ENCODE measurements at regions not wholly inside any gene's neighbourhood (a gene's known extent, or its start where the extent isn't known, plus 50 kb on each side); places are given as distances from the start of the nearest gene placed in this dataset.
A peak's percentile ranks its signal among the peaks of the same experiment; 100 is the strongest.

- intact Hi-C loops (cut with DNase I, micrococcal nuclease): no loop called here
- ATAC-seq (no peak), DNase-seq (no peak)
- no peaks in the 10 kb centered on the region for H3K36me3 ChIP-seq (ENCODE audit: low read depth)
- H3K9me3 ChIP-seq: no peaks in the 10 kb centered on the region
- no peaks in the 10 kb centered on the region for H3K4me1 ChIP-seq (ENCODE audit: low read depth)
- no peak for TF ChIP-seq CTCF (IDR thresholded peaks at IDR 0.05)
- H3K4me3 ChIP-seq: no peak overlapping the region
Measured at GRCh38 chr2:41775366-41776025, 272.3 kb upstream of the PKDCC start.

- ATAC-seq: no peak
- Histone ChIP-seq H3K9me3 (no peaks in the 10 kb centered on the region), H3K36me3 (ENCODE audit: low read depth) (no peaks in the 10 kb centered on the region), H3K4me3 (no peak overlapping the region), H3K4me1 (ENCODE audit: low read depth) (no peaks in the 10 kb centered on the region)
- no peak for DNase-seq
- no peak for TF ChIP-seq CTCF (IDR thresholded peaks at IDR 0.05)
- intact Hi-C loops (cut with DNase I, micrococcal nuclease): loop anchor here in 1 of 2 donors (10.0 kb wide), 1 partner anchor 1865 kb away; no protein-coding TSS in a partner anchor
Measured at GRCh38 chr2:41779888-41780287, 267.9 kb upstream of the PKDCC start.

- peak; percentile 44 for ATAC-seq
- no peaks in the 10 kb centered on the region for H3K36me3 ChIP-seq (ENCODE audit: low read depth)
- H3K4me1 ChIP-seq (ENCODE audit: low read depth): no peaks in the 10 kb centered on the region
- peak; percentile 55 for TF ChIP-seq CTCF (IDR thresholded peaks at IDR 0.05)
- peak in 1 of 3 donors; percentile 28 for DNase-seq
- H3K4me3 ChIP-seq: no peak overlapping the region
- H3K9me3 ChIP-seq: no peaks in the 10 kb centered on the region
- intact Hi-C loops (cut with DNase I, micrococcal nuclease): loop anchor here in 1 of 2 donors (10.0 kb wide), 1 partner anchor 1868 kb away; no protein-coding TSS in a partner anchor
Measured at GRCh38 chr2:41782306-41783158, 265.3 kb upstream of the PKDCC start.

GRCh38 chr2:41784496-41784895 is 263.3 kb upstream of the PKDCC start:
- no peaks in the 10 kb centered on the region for H3K36me3 ChIP-seq (ENCODE audit: low read depth)
- no peak for DNase-seq
- H3K4me1 ChIP-seq (ENCODE audit: low read depth): no peaks in the 10 kb centered on the region
- peak; percentile 13 for ATAC-seq
- no peak for TF ChIP-seq CTCF (IDR thresholded peaks at IDR 0.05)
- H3K4me3 ChIP-seq: no peak overlapping the region
- intact Hi-C loops (cut with DNase I, micrococcal nuclease): loop anchor here in 1 of 2 donors (10.0 kb wide), 1 partner anchor 1870 kb away; no protein-coding TSS in a partner anchor
- no peaks in the 10 kb centered on the region for H3K9me3 ChIP-seq

GRCh38 chr2:41785251-41786022 is 262.4 kb upstream of the PKDCC start:
- no peaks in the 10 kb centered on the region for H3K4me1 ChIP-seq (ENCODE audit: low read depth)
- H3K9me3 ChIP-seq: no peaks in the 10 kb centered on the region
- intact Hi-C loops (cut with DNase I, micrococcal nuclease): loop anchor here in 1 of 2 donors (10.0 kb wide), 1 partner anchor 1871 kb away; no protein-coding TSS in a partner anchor
- H3K36me3 ChIP-seq (ENCODE audit: low read depth): no peaks in the 10 kb centered on the region
- H3K4me3 ChIP-seq: no peak overlapping the region
- no peak for TF ChIP-seq CTCF (IDR thresholded peaks at IDR 0.05)
- ATAC-seq: no peak
- no peak for DNase-seq
